Tibial nerve (tissue), 4 donors: ENCODE measurements at regions not wholly inside any gene's neighbourhood (a gene's known extent, or its start where the extent isn't known, plus 50 kb on each side); places are given as distances from the start of the nearest gene placed in this dataset.

Experiments used
- DNase-seq, 2 donors: peaks; one replicate each; pipeline ENCODE4 v3.0.0-alpha.2; 2019; ENCODE audit warnings: low spot score in 2 of 2
- H3K27ac ChIP-seq, 4 donors: fragments of 200-600 bp; sonication (generic) in 3 of 4; one replicate each; pipeline ENCODE4 v1.5.1; 2017 to 2019; ENCODE audit warnings: mild to moderate bottlenecking in 1 of 4
- H3K27me3 ChIP-seq, 2 donors: fragments of 200-600 bp; sonication (generic) in 1 of 2; one replicate each; pipeline versions ENCODE4 v1.5.1 to v1.6.0; 2017 to 2019
- H3K36me3 ChIP-seq, 3 donors: fragments of 200-600 bp; sonication (generic); one replicate each; pipeline ENCODE4 v1.5.1; 2018 to 2019
- H3K4me1 ChIP-seq, 4 donors: fragments of 200-600 bp; sonication (generic) in 3 of 4; one replicate each; pipeline ENCODE4 v1.5.1; 2017 to 2019
- H3K4me3 ChIP-seq, 4 donors: fragments of 200-600 bp; sonication (generic) in 3 of 4; one replicate each; pipeline ENCODE4 v1.5.1; 2017 to 2019; ENCODE audit warnings: mild to moderate bottlenecking in 1 of 4, moderate library complexity in 1 of 4
- H3K9me3 ChIP-seq, 4 donors: fragments of 200-600 bp; sonication (generic) in 3 of 4; one replicate each; pipeline ENCODE4 v1.5.1; 2017 to 2019
- EP300 ChIP-seq, 2 donors: sonication (generic); formaldehyde crosslinking; IDR thresholded peaks; one replicate each; pipeline ENCODE4 v1.6.1; 2017; ENCODE audit warnings: antibody characterized with exemption in 2 of 2, mild to moderate bottlenecking in 1 of 2
- POLR2A ChIP-seq, 2 donors: fragments of 450-650 bp; IDR thresholded peaks; one replicate each; pipeline ENCODE4 v1.6.1; 2017; ENCODE audit warnings: antibody characterized with exemption in 2 of 2, mild to moderate bottlenecking in 2 of 2, moderate library complexity in 2 of 2
- WGBS, 2 donors: methylation state at CpG; one replicate each; pipeline ENCODE4 v1.1.5; 2018; 5-methylcytosine and 5-hydroxymethylcytosine counted together
- TF ChIP-seq, protein P1 (sequence below), 5 experiments: fragments of 200-600 bp in 3 of 5; fragments of 450-650 bp in 2 of 5; sonication (generic) in 3 of 5; IDR thresholded peaks; one replicate each; pipeline ENCODE4 v1.5.1; 2016 to 2019; ENCODE audit warnings: antibody characterized with exemption in 5 of 5, mild to moderate bottlenecking in 3 of 5, moderate library complexity in 2 of 5

DNA sequence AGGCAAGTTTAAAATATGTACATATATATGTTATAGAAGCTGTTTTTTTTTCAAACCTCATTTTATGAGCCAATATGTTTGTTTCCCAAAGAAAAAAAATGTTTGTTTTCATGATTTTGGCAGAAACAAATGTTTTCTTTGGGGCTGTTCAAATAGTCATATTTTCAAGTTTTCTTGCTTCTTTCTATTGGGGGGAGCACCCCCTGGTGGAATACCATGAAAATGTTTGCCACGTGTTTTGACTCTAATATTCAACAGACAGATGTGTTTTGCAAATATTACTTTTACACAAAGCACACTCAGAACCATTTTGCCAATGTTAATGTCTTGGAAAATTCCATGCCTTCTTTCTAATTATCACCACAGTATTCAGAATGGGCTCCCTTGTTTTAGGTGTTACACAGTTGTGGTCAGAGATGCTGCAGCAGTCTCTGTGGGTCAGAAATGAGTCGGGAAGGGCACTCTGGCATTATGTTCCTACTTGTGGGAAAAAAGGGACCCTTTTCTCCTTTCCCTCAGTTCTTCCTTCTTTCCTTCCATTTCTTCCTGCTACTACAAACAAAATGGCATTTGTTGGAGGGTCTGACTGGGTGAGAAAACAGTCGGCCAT lies 817.0 kb downstream of the TUSC7 start:
- no peak for TF ChIP-seq POLR2A (IDR thresholded peaks at IDR 0.05)
- TF ChIP-seq, protein P1, sequence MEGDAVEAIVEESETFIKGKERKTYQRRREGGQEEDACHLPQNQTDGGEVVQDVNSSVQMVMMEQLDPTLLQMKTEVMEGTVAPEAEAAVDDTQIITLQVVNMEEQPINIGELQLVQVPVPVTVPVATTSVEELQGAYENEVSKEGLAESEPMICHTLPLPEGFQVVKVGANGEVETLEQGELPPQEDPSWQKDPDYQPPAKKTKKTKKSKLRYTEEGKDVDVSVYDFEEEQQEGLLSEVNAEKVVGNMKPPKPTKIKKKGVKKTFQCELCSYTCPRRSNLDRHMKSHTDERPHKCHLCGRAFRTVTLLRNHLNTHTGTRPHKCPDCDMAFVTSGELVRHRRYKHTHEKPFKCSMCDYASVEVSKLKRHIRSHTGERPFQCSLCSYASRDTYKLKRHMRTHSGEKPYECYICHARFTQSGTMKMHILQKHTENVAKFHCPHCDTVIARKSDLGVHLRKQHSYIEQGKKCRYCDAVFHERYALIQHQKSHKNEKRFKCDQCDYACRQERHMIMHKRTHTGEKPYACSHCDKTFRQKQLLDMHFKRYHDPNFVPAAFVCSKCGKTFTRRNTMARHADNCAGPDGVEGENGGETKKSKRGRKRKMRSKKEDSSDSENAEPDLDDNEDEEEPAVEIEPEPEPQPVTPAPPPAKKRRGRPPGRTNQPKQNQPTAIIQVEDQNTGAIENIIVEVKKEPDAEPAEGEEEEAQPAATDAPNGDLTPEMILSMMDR (IDR thresholded peaks at IDR 0.05): peak; percentile 47 to 73 (median 62)
- H3K4me1 ChIP-seq: peaks cover 0 to 12% (median 0%) of the 10 kb centered on the region in 4 donors
- DNase-seq: peak; percentile 20 to 71
- no peak overlapping the region for H3K27ac ChIP-seq
- no peak overlapping the region for H3K4me3 ChIP-seq
- 50 to 53% methylated on average over 3 of the region's 3 CpGs for WGBS, 2 donors
- H3K27me3 ChIP-seq: no peaks in the 10 kb centered on the region
- no peaks in the 10 kb centered on the region for H3K9me3 ChIP-seq
- no peaks in the 10 kb centered on the region for H3K36me3 ChIP-seq

DNA sequence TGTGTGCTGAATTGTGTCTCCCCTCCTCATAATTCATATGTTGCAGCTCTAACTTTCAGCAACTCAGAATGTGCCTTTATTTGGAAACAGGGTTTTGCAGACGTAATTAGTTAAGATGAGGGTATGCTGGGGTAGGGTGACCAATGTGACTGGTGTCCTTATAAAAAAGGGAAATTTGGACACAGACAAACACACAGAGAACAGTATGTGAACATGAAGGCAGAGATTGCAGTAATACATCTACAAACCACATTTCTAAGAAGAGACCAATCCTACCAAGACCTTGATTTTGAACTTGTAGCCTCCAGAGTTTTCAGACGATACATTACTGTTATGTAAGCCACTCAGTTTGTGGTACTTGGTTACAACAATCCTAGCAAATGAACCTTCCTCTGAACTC lies 817.8 kb downstream of the TUSC7 start:
- H3K4me1 ChIP-seq: peaks cover 0 to 12% (median 0%) of the 10 kb centered on the region in 4 donors
- no peak for DNase-seq
- H3K27me3 ChIP-seq: no peaks in the 10 kb centered on the region
- WGBS, 2 donors: 81 to 84% methylated on average over 2 of the region's 2 CpGs
- no peak overlapping the region for H3K4me3 ChIP-seq
- no peaks in the 10 kb centered on the region for H3K9me3 ChIP-seq
- no peak for TF ChIP-seq EP300 (IDR thresholded peaks at IDR 0.05)
- TF ChIP-seq, protein P1 (IDR thresholded peaks at IDR 0.05): no peak
- no peak for TF ChIP-seq POLR2A (IDR thresholded peaks at IDR 0.05)
- no peak overlapping the region for H3K27ac ChIP-seq
- H3K36me3 ChIP-seq: no peaks in the 10 kb centered on the region

DNA sequence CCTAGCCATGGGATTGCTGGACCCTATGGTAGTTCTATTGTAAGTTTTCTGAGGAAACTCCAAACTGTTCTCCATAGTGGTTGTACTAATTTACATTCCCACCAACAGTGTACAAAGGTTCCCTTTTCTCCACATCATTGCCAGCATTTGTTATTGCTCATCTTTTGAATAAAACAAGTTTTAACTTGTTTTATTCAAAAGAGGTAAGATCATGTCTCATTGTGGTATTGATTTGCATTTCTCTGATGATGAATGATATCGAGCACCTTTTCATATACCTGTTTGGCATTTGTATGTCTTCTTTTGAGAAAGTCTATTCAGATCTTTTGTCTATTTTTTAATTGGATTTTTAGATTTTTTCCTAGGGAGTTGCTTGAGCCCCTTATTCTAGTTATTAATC lies 819.1 kb downstream of the TUSC7 start:
- no peak for DNase-seq
- Histone ChIP-seq H3K4me1 (peaks cover 0 to 12% (median 0%) of the 10 kb centered on the region in 4 donors), H3K4me3 (no peak overlapping the region), H3K9me3 (no peaks in the 10 kb centered on the region), H3K27ac (no peak overlapping the region), H3K27me3 (no peaks in the 10 kb centered on the region), H3K36me3 (no peaks in the 10 kb centered on the region)
- 93 to 96% methylated on average over 1 of the region's 1 CpG for WGBS, 2 donors
- TF ChIP-seq, protein P1 (IDR thresholded peaks at IDR 0.05): no peak
- TF ChIP-seq EP300 (IDR thresholded peaks at IDR 0.05): no peak
- TF ChIP-seq POLR2A (IDR thresholded peaks at IDR 0.05): no peak

DNA sequence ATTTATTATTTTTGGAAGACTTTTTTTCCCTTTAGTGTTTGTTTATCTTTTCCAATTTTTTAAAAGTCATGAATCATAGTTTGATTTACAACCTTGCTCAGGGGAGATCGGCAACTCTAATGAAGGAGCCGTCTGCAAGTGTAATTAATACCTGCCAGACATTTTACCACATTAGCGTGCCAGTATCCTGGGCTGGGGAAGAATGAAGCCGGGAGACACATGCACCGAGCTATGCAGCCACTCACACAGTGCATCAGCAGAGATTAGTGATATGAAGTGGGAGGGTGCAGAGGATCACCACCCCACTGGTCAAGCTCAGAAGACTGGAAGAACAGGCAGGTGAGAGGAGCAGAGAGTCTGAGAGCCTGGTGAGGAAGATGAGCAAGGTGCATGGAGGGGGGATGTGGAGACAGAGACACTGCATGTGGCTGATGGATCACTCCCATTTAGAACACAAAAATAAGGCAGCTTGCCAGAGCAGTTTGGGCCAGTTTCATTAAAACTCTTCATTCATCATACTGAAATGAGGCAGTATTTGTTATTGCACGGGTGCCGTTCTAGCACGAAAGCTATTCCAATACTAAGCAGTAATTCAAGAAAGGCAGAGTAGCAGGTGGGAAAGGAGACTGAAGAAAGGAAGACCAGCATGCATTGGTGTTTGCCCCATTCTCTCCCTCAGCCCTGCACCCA lies 821.6 kb downstream of the TUSC7 start:
- H3K4me3 ChIP-seq: no peak overlapping the region
- H3K36me3 ChIP-seq: no peaks in the 10 kb centered on the region
- peaks cover 0 to 11% (median 0%) of the 10 kb centered on the region in 4 donors for H3K4me1 ChIP-seq
- no peak for DNase-seq
- H3K27ac ChIP-seq: no peak overlapping the region
- H3K9me3 ChIP-seq: no peaks in the 10 kb centered on the region
- no peak for TF ChIP-seq EP300 (IDR thresholded peaks at IDR 0.05)
- no peaks in the 10 kb centered on the region for H3K27me3 ChIP-seq
- 56 to 59% methylated on average over 8 of the region's 8 CpGs for WGBS, 2 donors

DNA sequence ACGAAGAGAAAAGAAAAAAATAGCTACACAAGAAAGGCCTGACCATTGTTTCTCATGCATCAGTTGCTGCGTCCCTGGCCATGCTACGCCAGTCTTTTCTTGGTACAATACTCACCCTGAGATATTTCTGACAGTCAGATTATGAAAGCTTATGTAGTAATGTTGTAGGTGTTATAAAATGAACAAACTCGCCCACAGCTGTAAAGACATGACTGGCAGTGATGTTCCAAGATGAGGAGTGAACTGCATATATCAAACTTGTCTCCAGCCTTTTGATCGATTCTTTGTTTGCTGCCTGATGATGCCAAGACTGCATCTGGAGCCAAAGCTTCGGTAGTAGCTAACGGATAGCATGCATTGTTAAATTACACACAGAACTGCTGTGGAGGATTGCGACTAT lies 822.7 kb downstream of the TUSC7 start:
- peaks cover 0 to 6% (median 0%) of the 10 kb centered on the region in 4 donors for H3K4me1 ChIP-seq
- no peak for DNase-seq
- no peak overlapping the region for H3K27ac ChIP-seq
- no peak overlapping the region for H3K4me3 ChIP-seq
- H3K36me3 ChIP-seq: no peaks in the 10 kb centered on the region
- H3K27me3 ChIP-seq: no peaks in the 10 kb centered on the region
- TF ChIP-seq POLR2A (IDR thresholded peaks at IDR 0.05) (no peak), EP300 (IDR thresholded peaks at IDR 0.05) (no peak)
- TF ChIP-seq, protein P1 (IDR thresholded peaks at IDR 0.05): no peak
- 82 to 89% methylated on average over 8 of the region's 8 CpGs for WGBS, 2 donors
- H3K9me3 ChIP-seq: no peaks in the 10 kb centered on the region
